ENCODE measurements at regions not wholly inside any gene's neighbourhood (a gene's known extent, or its start where the extent isn't known, plus 50 kb on each side); places are given as distances from the start of the nearest gene placed in this dataset.

DNA sequence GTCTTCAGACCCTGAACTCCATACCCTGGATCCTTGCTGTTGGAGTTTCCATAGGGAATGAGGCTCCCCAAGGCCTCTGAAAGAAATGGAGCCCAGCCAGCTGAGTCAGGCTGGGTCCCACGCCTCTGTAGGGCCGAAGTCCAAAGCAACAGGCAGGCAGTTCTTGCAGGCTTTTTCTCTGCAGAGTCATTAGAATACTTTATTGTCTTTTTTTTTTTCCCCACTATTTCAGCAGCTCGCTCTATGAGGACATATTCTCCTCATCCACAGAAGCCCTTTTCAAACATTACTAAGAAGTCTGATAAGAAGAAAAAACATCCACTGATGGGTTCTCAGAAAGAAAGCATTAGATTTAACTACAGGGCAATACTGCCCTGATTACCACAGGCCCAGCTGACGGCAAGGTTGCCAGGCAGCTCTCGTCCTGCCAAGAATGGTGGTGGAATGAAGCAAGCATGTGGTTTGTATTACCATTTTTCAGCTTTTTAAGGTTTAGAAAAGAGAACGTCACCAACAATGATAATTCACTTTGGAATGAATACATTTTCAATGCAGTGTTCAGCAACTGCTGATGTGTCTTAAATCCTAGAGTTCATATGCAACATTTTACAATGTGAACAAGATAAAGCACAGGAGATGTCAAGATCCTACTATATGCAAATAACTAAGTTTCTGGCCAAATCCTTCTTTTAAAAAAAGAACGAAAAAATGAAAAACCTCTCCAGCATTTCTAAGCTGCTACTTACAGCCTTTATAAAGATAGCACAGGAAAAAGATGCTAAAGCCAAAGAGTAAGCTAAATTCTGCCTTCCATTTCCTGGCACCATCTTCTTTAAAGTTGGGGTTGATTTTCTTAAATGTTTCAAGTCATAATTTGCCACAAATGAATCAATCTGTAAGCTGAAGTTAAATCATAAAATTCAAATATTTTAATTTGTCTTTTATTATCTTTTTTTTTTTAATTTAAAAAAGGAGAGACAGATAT is 223.6 kb upstream of the CITED2 start:
- DNase-seq (peak; percentile 16 to 64), ATAC-seq (peak; percentile 72 to 90)
- Histone ChIP-seq H3K9me3 (no peaks in the 10 kb centered on the region), H3K36me3 (no peaks in the 10 kb centered on the region), H3K27ac (peak overlapping the region; percentile 56 to 73 (median 66)), H3K4me1 (peaks cover 14 to 19% of the 10 kb centered on the region in 2 donors), H3K4me3 (no peak overlapping the region), H3K27me3 (no peaks in the 10 kb centered on the region)
- intact Hi-C loops (cut with DNase I; ENCODE audit: low total_unique reads): no loop called here
- in situ Hi-C loops (cut with MboI; ENCODE audit: low sequenced_read_pairs in 4 of 4): no loop called here
- TF ChIP-seq, protein P1, sequence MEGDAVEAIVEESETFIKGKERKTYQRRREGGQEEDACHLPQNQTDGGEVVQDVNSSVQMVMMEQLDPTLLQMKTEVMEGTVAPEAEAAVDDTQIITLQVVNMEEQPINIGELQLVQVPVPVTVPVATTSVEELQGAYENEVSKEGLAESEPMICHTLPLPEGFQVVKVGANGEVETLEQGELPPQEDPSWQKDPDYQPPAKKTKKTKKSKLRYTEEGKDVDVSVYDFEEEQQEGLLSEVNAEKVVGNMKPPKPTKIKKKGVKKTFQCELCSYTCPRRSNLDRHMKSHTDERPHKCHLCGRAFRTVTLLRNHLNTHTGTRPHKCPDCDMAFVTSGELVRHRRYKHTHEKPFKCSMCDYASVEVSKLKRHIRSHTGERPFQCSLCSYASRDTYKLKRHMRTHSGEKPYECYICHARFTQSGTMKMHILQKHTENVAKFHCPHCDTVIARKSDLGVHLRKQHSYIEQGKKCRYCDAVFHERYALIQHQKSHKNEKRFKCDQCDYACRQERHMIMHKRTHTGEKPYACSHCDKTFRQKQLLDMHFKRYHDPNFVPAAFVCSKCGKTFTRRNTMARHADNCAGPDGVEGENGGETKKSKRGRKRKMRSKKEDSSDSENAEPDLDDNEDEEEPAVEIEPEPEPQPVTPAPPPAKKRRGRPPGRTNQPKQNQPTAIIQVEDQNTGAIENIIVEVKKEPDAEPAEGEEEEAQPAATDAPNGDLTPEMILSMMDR (IDR thresholded peaks at IDR 0.05 in 4 of 5, conservative IDR thresholded peaks at IDR 0.05 in 1 of 5): no peak
- no peak for TF ChIP-seq POLR2A (IDR thresholded peaks at IDR 0.05)

DNA sequence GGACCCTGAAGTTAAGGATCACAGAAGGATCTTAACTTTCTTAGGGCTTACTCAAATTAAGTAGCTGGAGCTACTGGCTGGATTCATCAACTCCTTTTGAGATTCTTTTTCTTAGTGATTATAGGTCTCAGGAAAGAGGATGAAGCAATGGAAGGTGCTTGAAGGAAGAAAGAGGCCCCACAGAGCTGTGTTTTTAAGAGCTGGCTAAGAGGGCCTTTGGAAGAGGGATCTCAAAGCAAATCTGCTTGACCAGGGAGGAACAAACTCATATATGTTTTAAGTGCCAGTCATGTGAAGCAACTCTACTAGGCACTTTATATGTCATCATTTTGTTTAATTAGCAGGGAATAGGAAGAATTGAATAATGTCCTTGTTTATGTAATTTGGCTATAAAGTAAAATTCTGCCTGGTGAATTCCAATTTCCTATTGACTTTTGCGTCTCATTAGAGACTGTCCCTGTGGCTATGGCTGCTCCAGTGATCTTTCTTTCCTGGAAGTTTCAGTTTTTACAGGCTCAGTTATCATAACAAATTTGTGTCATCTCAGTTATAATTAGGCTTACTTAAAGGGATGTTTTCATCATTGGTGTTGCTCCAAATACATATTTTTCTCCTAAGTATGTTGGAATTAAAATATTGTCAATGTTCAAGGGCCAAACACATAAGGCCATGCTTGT is 222.8 kb upstream of the CITED2 start:
- H3K4me3 ChIP-seq: no peak overlapping the region
- intact Hi-C loops (cut with DNase I; ENCODE audit: low total_unique reads): no loop called here
- H3K4me1 ChIP-seq: peaks cover 17 to 21% of the 10 kb centered on the region in 2 donors
- peak overlapping the region; percentile 56 to 73 (median 66) for H3K27ac ChIP-seq
- no peaks in the 10 kb centered on the region for H3K9me3 ChIP-seq
- H3K36me3 ChIP-seq: no peaks in the 10 kb centered on the region
- TF ChIP-seq, protein P1 (IDR thresholded peaks at IDR 0.05 in 4 of 5, conservative IDR thresholded peaks at IDR 0.05 in 1 of 5): no peak
- TF ChIP-seq POLR2A (IDR thresholded peaks at IDR 0.05): no peak
- DNase-seq (no peak), ATAC-seq (no peak)
- H3K27me3 ChIP-seq: no peaks in the 10 kb centered on the region
- in situ Hi-C loops (cut with MboI; ENCODE audit: low sequenced_read_pairs in 4 of 4): no loop called here

DNA sequence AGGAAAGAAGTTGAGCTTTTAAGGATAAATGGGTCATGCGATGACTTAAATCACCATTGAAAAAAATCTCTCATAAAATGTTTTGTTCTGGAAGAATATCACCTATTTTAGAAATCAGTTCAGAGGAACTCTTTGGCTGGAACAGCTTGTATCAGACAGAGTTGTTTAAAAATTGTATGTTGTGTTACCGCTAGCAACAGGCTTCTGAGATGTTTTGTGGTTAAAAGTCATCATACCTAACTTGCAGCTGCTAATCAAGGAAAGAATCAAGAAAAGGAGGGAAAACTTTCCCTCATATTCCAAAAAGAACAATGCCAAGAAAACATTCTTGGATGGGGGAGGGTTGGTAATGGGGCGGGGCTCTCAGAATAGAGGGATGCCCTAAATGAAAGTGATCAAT is 220.7 kb upstream of the CITED2 start:
- Histone ChIP-seq H3K27ac (no peak overlapping the region), H3K9me3 (no peaks in the 10 kb centered on the region), H3K4me1 (peaks cover 36 to 41% of the 10 kb centered on the region in 2 donors), H3K27me3 (no peaks in the 10 kb centered on the region), H3K4me3 (no peak overlapping the region), H3K36me3 (no peaks in the 10 kb centered on the region)
- ATAC-seq (no peak), DNase-seq (no peak)
- in situ Hi-C loops (cut with MboI; ENCODE audit: low sequenced_read_pairs in 4 of 4) (no loop called here), intact Hi-C loops (cut with DNase I; ENCODE audit: low total_unique reads) (no loop called here)
- no peak for TF ChIP-seq POLR2A (IDR thresholded peaks at IDR 0.05)
- TF ChIP-seq, protein P1 (IDR thresholded peaks at IDR 0.05 in 4 of 5, conservative IDR thresholded peaks at IDR 0.05 in 1 of 5): no peak

DNA sequence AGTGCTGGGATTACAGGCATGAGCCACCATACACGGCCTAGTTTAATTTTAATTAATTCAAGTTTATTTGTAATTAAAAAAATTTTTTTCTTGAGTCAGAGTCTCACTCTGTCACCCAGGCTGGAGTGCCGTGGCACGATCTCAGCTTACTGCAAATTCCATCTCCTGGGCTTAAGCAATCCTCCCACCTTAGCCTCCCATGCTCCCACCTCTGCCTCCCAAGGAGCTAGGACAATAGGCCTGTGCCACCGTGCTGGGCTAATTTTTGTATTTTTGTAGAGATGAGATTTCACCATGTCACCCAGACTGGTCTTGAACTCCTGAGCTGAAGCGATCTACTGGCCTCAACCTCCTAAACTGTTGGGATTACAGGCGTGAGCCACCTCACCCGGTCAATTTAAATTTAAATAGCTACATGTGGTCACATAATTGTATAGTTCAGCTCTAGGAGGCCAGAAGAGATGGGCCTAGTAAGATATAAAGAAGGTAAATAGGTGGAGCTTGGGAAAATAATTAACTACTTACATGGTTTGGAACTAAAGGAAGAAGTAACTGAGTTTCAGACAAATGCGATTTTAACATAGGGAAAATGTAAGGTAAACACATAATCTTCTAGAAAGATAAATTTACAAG is 220.0 kb upstream of the CITED2 start:
- DNase-seq (no peak), ATAC-seq (no peak)
- Histone ChIP-seq H3K36me3 (no peaks in the 10 kb centered on the region), H3K27me3 (no peaks in the 10 kb centered on the region), H3K9me3 (no peaks in the 10 kb centered on the region), H3K4me1 (peaks cover 44 to 48% of the 10 kb centered on the region in 2 donors), H3K27ac (no peak overlapping the region), H3K4me3 (no peak overlapping the region)
- in situ Hi-C loops (cut with MboI; ENCODE audit: low sequenced_read_pairs in 4 of 4) (no loop called here), intact Hi-C loops (cut with DNase I; ENCODE audit: low total_unique reads) (loop anchor here (5.0 kb wide), 2 partner anchors 168 to 217 kb away; no protein-coding TSS in a partner anchor)
- no peak for TF ChIP-seq POLR2A (IDR thresholded peaks at IDR 0.05)
- TF ChIP-seq, protein P1 (IDR thresholded peaks at IDR 0.05 in 4 of 5, conservative IDR thresholded peaks at IDR 0.05 in 1 of 5): no peak
